Activated naive CD4-positive, alpha-beta T cell treated with anti-CD3 and anti-CD28 coated beads, Interleukin-2, amount 50 U/mL, for 72 hours (primary cell): ENCODE measurements at regions not wholly inside any gene's neighbourhood (a gene's known extent, or its start where the extent isn't known, plus 50 kb on each side); places are given as distances from the start of the nearest gene placed in this dataset.
"Not testable (repeated sequence)": the region's sequence is repeated elsewhere in the genome, so short reads cannot be mapped to it uniquely, and the experiment has no call there.

Experiments
- ATAC-seq, 2 donors: fragments of 150-1000 bp; cut with Tn5 transposase; 2 replicates each; pipeline ENCODE4 v1.10.0; 2021; ENCODE audit warnings: mild to moderate bottlenecking in 2 of 2, moderate library complexity in 2 of 2
- DNase-seq, 2 donors: peaks; one replicate each; pipeline ENCODE4 v3.0.0; 2021 to 2022; ENCODE audit warnings: low spot score in 2 of 2
- H3K27ac Mint-ChIP-seq, 2 donors: one replicate each; pipeline ENCODE4 v1.8.0; 2022; ENCODE audit warnings: mild to moderate bottlenecking in 2 of 2, mixed read lengths in 2 of 2
- H3K36me3 Mint-ChIP-seq, 2 donors: one replicate each; pipeline ENCODE4 v1.8.0; 2022; ENCODE audit warnings: mixed read lengths in 2 of 2
- H3K9me3 Mint-ChIP-seq, 2 donors: one replicate each; pipeline ENCODE4 v1.8.0; 2022; ENCODE audit warnings: mixed read lengths in 2 of 2

- no peak overlapping the region for H3K27ac Mint-ChIP-seq
- DNase-seq = no peak
- H3K36me3 Mint-ChIP-seq = no peaks in the 10 kb centered on the region
- no peak for ATAC-seq
- peaks cover 0 to 3% of the 10 kb centered on the region in 2 donors for H3K9me3 Mint-ChIP-seq
Measured at GRCh38 chr7:88635149-88635548, 124.4 kb upstream of the ZNF804B start.

- H3K9me3 Mint-ChIP-seq = peaks cover 0 to 3% of the 10 kb centered on the region in 2 donors
- ATAC-seq = no peak
- no peaks in the 10 kb centered on the region for H3K36me3 Mint-ChIP-seq
- DNase-seq = no peak
- no peak overlapping the region for H3K27ac Mint-ChIP-seq
Measured at GRCh38 chr7:88629559-88629958, 129.9 kb upstream of the ZNF804B start.

DNA sequence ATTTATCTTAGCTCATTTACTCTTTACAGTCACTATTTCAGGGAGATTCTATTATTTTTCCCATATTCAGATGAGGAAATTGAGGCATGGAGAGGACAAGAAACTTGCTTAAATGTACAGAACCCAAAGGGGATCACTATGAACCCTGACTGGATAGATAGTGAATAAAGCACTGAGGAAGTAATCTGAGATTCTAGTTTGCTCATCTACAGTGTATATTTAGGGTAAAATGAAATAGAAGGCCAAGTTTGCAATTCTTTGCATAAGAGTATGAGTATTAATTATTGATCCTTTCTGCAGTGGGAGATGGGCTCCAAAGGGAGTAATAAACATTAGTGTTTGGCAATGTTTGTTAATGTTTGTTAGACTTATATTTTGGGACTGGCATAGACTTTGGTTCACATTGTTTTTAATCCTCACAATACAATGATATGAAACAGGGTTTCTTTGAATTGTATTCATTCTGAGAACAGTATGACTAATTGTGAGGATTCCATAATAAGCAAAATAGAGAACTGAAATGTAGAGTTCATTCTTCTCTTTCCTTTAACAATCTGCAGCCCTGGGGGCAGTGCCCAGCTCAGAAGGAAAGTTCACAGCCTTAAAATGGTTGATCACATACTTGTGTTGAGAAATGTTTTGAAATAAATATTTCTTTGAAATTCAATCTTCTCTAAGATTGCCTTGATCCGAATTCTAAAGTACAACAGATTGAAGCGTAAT lies 131.0 kb upstream of the ZNF804B start:
- H3K27ac Mint-ChIP-seq = no peak overlapping the region
- ATAC-seq (peak in 1 of 2 donors; percentile 54), DNase-seq (no peak)
- peaks cover 0 to 3% of the 10 kb centered on the region in 2 donors for H3K9me3 Mint-ChIP-seq
- no peaks in the 10 kb centered on the region for H3K36me3 Mint-ChIP-seq

DNA sequence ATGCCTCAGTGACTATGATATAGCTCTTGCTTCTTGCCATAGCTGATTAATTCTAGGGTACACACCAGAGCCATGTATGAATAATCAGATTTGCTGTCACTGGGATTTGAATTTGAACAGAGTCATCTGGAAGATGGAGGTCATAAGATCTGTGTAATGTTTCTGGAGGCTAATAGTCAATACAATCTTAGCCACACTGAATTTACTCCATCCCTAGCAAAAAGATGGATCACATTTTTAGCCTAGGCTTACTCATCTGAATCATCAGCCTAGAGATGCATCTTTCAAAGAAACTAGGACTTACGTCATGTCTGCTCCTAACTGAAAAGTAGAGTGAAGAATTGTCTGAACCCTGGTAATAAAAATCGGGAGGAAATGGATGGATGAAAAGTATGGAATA lies 142.3 kb upstream of the ZNF804B start:
- peaks cover 0 to 3% of the 10 kb centered on the region in 2 donors for H3K9me3 Mint-ChIP-seq
- H3K27ac Mint-ChIP-seq = no peak overlapping the region
- DNase-seq = no peak
- no peaks in the 10 kb centered on the region for H3K36me3 Mint-ChIP-seq
- ATAC-seq = no peak

GRCh38 chr7:88615336-88615735 lies 144.2 kb upstream of the ZNF804B start:
- DNase-seq = no peak
- no peak for ATAC-seq
- Mint-ChIP-seq H3K9me3 (peaks cover 0 to 7% of the 10 kb centered on the region in 2 donors), H3K27ac (no peak overlapping the region), H3K36me3 (no peaks in the 10 kb centered on the region)

GRCh38 chr7:88614736-88615135 lies 144.8 kb upstream of the ZNF804B start:
- ATAC-seq (no peak), DNase-seq (no peak)
- no peak overlapping the region for H3K27ac Mint-ChIP-seq
- no peaks in the 10 kb centered on the region for H3K36me3 Mint-ChIP-seq
- H3K9me3 Mint-ChIP-seq = peaks cover 0 to 7% of the 10 kb centered on the region in 2 donors

GRCh38 chr7:88610942-88611341 lies 148.6 kb upstream of the ZNF804B start:
- H3K27ac Mint-ChIP-seq = no peak overlapping the region
- no peaks in the 10 kb centered on the region for H3K36me3 Mint-ChIP-seq
- ATAC-seq = no peak
- no peak for DNase-seq
- peaks cover 0 to 7% of the 10 kb centered on the region in 2 donors for H3K9me3 Mint-ChIP-seq

- H3K9me3 Mint-ChIP-seq = peaks cover 3 to 5% of the 10 kb centered on the region in 2 donors
- no peak for DNase-seq
- H3K36me3 Mint-ChIP-seq = no peaks in the 10 kb centered on the region
- no peak overlapping the region for H3K27ac Mint-ChIP-seq
- no peak for ATAC-seq
Measured at GRCh38 chr7:88600695-88601094, 158.8 kb upstream of the ZNF804B start.

GRCh38 chr7:88599528-88599927 lies 160.0 kb upstream of the ZNF804B start:
- Mint-ChIP-seq H3K9me3 (peaks cover 3 to 8% of the 10 kb centered on the region in 2 donors), H3K36me3 (no peaks in the 10 kb centered on the region), H3K27ac (no peak overlapping the region)
- DNase-seq (no peak), ATAC-seq (no peak)

DNA sequence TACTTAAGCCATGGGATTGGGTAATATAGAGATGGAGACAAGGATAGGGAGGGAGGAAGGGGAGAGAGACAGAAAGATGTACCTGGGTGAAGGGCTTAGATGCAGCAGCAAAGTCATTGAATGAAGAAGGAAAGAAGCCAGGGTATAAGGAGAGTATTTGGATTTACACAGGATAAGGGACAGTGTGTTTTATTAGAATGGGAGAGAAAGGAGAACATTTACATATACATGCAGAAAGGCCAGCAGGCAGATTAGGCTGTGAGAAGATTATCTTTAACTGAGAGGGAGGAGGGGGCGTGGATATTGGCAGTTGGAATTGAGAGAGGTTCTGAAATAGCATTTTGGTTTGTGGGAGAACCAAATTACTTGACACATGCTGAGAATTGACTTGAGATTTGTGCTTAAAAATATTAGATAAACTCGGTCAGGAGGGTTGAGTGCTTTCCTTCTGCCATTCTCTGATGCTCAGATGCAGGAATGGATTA lies 161.5 kb upstream of the ZNF804B start:
- Mint-ChIP-seq H3K27ac (no peak overlapping the region), H3K36me3 (no peaks in the 10 kb centered on the region), H3K9me3 (peaks cover 3 to 8% of the 10 kb centered on the region in 2 donors)
- no peak for ATAC-seq
- DNase-seq = no peak

GRCh38 chr7:88590963-88591362 lies 168.5 kb upstream of the ZNF804B start:
- DNase-seq (no peak), ATAC-seq (no peak)
- Mint-ChIP-seq H3K9me3 (peaks cover 0 to 11% of the 10 kb centered on the region in 2 donors), H3K36me3 (no peaks in the 10 kb centered on the region), H3K27ac (no peak overlapping the region)

DNA sequence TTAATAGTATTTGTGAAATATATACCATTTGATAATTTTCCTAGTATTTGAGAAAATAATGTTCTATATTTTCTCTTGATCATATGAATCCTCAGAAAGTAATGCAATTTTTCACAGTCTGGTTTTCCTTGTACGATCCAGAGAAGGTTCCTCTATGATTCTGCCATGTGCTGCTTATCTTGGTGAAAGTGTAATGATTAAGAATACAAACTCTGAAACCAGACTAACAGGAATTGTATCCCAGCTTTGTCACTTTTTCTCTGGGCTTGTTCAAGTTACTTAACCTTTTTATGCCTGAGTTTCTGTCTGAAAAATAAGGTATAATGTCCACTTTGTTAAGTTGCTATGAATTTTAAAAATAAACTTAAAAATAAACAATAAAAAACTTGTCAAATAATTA lies 169.6 kb upstream of the ZNF804B start:
- peaks cover 0 to 8% of the 10 kb centered on the region in 2 donors for H3K9me3 Mint-ChIP-seq
- no peak for ATAC-seq
- H3K36me3 Mint-ChIP-seq = no peaks in the 10 kb centered on the region
- H3K27ac Mint-ChIP-seq = no peak overlapping the region
- no peak for DNase-seq

- ATAC-seq = no peak
- DNase-seq = no peak
- H3K27ac Mint-ChIP-seq = no peak overlapping the region
Measured at GRCh38 chr7:88586890-88587289, 172.6 kb upstream of the ZNF804B start.

GRCh38 chr7:88586219-88586618 lies 173.3 kb upstream of the ZNF804B start:
- Mint-ChIP-seq H3K9me3 (peaks cover 0 to 5% of the 10 kb centered on the region in 2 donors), H3K36me3 (no peaks in the 10 kb centered on the region), H3K27ac (no peak overlapping the region)
- ATAC-seq = no peak
- DNase-seq = no peak

More at GRCh38 chr7:88586890-88587289, 172.6 kb upstream of the ZNF804B start:
- Mint-ChIP-seq H3K36me3 (no peaks in the 10 kb centered on the region), H3K9me3 (peaks cover 0 to 5% of the 10 kb centered on the region in 2 donors)

DNA sequence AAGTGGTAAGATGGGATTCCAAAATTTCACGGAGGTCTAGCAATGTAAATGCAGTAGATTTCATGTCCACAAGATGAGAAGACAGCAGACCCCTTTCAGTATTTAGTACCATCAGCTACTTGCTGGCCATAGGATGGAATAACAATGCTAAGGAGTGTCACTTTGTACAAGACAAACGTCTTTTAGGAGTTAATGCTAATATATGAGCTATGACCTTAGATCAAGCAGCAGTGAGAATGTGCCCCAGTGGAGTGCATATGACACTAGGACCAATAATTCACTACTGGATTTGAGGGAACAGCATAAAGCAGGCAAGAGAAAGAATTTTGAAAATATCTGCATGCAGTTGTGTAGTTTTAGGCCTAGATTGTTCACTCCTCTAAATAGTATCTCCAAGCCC lies 182.8 kb upstream of the ZNF804B start:
- no peak for ATAC-seq
- H3K9me3 Mint-ChIP-seq = no peaks in the 10 kb centered on the region
- H3K27ac Mint-ChIP-seq = no peak overlapping the region
- DNase-seq = no peak
- no peaks in the 10 kb centered on the region for H3K36me3 Mint-ChIP-seq

DNA sequence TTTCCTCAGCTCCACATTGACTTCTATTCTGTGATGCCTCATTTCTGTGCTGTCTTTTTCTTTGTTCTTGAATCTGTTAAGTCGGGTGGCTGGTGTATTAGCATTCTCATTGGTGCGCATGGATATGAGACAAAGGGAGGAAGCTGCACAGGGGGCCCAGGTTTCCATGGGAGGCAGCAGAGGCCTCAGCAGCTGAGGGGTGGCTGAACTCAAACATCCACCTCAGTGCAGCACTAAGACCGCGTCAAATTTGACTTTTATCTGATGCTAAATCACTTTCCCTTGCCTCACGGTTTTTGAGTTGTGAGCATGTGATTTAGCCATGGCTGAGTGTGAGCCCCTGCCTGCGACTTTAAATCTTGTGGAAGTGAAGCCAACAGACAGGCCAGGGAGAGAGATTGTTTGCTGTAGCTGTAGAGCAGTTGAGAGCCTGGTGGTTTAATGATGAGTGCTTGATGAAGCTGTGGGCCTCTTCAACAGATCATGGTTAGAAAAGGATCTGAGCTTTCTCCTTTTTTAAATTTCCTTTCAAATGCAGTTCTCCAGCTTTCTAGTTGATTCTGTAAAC lies 193.3 kb upstream of the ZNF804B start:
- ATAC-seq = no peak
- Mint-ChIP-seq H3K36me3 (no peaks in the 10 kb centered on the region), H3K27ac (no peak overlapping the region), H3K9me3 (peaks cover 0 to 4% of the 10 kb centered on the region in 2 donors)
- no peak for DNase-seq

DNA sequence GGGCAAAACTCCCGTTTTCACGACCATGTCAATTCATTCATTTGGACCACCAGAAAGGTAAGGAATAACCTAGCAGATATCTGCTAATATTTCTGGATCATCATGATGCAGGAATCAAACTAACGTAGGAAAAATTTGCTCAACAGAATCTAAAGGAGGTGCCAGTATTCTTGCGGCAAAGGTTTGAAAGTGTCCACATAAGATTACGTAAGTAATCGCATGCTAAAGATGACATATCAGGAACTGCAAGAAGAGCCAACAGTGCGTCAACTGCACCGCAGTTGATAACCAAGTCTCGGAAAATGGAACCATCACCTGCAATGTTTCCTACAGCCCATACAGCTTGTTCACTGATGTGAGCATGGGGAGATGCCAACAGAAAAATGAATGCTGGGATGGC lies 194.1 kb upstream of the ZNF804B start:
- DNase-seq = no peak
- no peak overlapping the region for H3K27ac Mint-ChIP-seq
- no peak for ATAC-seq
- H3K9me3 Mint-ChIP-seq = peaks cover 0 to 4% of the 10 kb centered on the region in 2 donors
- H3K36me3 Mint-ChIP-seq = no peaks in the 10 kb centered on the region

DNA sequence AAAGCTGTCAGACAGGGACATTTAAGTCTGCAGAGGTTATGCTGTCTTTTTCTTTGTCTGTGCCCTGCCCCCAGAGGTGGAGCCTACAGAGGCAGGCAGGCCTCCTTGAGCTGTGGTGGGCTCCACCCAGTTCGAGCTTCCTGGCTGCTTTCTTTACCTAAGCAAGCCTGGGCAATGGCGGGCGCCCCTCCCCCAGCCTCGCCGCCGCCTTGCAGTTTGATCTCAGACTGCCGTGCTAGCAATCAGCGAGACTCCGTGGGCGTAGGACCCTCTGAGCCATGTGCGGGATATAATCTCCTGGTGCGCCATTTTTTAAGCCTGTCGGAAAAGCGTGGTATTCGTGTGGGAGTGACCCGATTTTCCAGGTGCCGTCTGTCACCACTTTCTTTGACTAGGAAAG lies 203.1 kb upstream of the ZNF804B start:
- not testable (repeated sequence) for DNase-seq, H3K9me3 Mint-ChIP-seq, ATAC-seq, H3K27ac Mint-ChIP-seq, H3K36me3 Mint-ChIP-seq
